ENCODE measurements at regions not wholly inside any gene's neighbourhood (a gene's known extent, or its start where the extent isn't known, plus 50 kb on each side); places are given as distances from the start of the nearest gene placed in this dataset.
A peak's percentile ranks its signal among the peaks of the same experiment; 100 is the strongest.
"Not testable (repeated sequence)": the region's sequence is repeated elsewhere in the genome, so short reads cannot be mapped to it uniquely, and the experiment has no call there.

DNA sequence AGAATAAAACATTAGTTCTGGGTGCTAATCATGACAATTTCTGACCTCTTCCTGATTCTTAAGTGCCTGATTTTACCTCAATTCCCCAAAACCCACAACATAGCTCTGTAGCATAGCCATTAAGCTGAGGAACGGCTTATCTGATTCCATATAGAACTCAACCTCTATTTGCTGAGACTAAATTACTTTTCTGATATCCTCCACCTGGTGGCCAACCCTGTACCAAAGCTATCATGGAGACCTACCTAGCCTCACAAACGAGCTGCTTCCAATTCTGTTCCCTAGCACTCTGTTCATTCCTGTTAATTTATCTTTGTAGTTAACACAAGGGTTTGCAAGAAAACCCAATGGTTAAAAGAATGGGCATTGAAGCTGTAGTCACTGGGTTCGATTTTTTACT is 245.2 kb downstream of the PLOD2 start:
- DNase-seq: no peak

DNA sequence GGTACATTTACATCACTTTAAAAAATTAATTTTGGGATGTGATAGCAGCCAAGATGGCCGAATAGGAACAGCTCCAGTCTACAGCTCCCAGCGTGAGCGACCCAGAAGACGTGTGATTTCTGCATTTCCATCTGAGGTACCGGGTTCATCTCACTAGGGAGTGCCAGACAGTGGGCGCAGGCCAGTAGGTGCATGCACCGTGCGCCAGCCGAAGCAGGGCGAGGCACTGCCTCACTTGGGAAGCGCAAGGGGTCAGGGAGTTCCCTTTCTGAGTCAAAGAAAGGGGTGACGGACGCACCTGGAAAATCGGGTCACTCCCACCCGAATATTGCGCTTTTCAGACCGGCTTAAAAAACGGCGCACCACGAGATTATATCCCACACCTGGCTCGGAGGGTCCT is 233.2 kb downstream of the PLOD2 start:
- DNase-seq: not testable (repeated sequence)

- DNase-seq: no peak
These were observed 224.0 kb downstream of the PLOD2 start for GRCh38 chr3:145936971-145937370.

- DNase-seq: no peak
These were observed 221.6 kb downstream of the PLOD2 start for GRCh38 chr3:145939431-145939830.

GRCh38 chr3:145942052-145942451 is 218.9 kb downstream of the PLOD2 start:
- DNase-seq: no peak

DNA sequence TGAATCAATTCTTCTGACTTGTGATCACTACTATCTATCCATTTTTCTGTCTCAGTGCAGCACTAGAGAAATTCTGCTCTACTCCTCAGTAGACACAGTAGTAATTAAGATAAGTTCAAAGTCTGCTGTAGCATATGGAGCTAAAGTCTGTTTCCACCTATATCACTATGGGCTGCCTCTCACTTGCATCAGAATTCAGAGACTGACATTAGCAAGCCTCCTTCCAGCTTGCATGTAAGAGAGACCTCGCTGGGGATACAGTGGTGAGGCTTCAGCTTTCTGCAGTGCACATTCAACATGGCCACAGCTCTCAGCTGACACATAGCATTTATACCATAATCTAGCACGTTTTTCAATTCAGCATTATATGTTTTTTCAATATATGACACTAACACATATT is 217.0 kb downstream of the PLOD2 start:
- DNase-seq: no peak

DNA sequence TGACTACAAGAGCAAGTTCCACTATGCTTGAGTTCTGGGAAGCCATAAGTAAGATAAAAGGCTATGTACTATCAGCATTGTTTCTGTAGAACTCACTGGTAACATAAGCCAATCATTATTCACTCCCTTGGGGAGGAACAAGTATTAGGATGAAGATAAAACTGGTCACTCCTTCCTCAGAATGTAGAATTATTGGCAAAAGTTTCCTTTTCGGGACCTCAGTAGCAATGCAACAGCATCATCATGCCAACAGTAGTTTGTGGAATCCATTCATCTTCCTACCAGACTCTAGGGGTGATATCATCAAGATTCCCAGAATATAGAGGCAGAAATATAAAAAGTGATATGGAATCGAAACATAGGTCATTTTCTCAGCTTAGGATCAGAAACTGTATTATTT is 209.5 kb downstream of the PLOD2 start:
- DNase-seq: no peak

DNA sequence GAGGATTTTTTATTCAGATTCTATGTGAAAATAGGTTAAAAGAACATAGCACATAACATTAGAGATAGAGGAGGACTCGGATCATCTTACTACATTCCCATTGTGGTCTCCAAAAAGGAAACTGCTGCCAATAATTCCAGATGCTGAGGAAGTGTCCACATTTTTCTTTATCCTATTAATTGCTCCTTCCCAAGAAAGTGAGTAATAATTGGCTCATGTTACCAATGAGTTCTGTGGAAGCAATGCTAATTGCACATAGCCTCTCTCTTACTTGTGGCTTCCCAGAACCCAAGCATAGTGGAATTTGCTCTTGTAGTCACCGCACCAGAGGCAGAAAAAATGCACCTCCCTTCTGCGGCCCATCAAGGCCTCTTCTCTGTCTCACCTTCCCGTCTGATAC is 208.4 kb downstream of the PLOD2 start:
- DNase-seq: peak; percentile 49

- no peak for DNase-seq
These were observed 207.7 kb downstream of the PLOD2 start for GRCh38 chr3:145953316-145953715.

GRCh38 chr3:145959457-145960088 is 201.4 kb downstream of the PLOD2 start:
- no peak for DNase-seq

DNA sequence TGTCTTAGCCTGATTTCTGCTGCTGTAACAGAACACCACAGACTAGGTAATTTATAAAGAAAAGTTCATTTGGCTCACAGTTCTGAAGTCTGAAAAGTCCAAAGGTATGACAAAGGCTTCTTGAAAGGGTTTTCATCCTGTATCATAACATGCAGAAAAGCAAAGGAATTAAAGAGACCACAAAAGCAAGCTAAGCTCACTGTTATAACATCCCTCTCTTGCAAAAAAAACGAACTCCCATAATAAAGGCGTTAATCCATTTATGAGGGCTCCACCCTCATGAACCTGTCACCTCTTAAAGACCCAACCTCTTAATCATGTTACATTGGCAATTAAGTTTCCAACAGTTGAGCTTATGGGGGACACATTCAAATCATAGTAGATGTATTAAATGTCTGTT is 197.9 kb downstream of the PLOD2 start:
- DNase-seq: no peak

DNA sequence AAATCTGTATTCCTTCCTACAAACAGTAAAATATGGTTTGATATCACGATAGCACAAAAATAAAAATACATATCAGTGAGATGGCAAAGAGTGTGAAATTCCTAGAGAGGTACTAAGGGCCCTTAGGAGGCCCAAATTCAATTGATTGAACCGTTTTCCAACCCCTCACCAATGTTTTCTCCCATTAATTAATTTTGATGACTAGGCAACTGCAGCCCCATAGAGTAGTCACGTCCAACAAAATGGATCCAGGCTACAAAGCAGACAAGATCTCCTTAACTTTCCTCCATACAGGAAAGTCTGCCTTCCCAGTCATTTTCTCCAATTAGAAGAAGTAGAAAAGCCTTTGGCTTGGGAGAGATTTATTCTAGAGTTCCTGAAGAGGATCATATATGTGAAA is 193.9 kb downstream of the PLOD2 start:
- no peak for DNase-seq

GRCh38 chr3:145971186-145971585 is 189.8 kb downstream of the PLOD2 start:
- no peak for DNase-seq

DNA sequence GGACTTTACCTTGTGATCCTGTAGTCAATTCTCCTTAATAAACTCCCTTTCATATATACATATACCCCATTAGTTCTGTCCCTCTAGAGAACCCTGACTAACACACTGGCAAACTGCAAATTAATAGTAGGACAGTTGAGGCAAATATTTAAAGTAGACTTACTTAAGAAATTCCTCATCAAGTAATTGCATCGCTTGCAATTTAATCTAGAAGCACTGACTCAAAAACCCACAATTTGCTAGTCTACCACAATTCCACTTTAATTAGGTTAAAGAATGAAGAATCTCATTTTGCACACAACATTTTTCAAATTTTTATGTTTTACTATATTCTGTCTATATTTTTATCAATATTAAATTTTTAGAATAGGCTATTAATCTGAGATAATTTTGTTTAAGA is 188.1 kb downstream of the PLOD2 start:
- no peak for DNase-seq

- no peak for DNase-seq
These were observed 179.9 kb downstream of the PLOD2 start for GRCh38 chr3:145981056-145981455.

- DNase-seq: no peak
These were observed 177.9 kb downstream of the PLOD2 start for GRCh38 chr3:145983101-145983500.

All from muscle of arm (tissue), 1 donor.